Right atrium auricular region (tissue), 2 donors: ENCODE measurements at regions not wholly inside any gene's neighbourhood (a gene's known extent, or its start where the extent isn't known, plus 50 kb on each side); places are given as distances from the start of the nearest gene placed in this dataset.
"Not testable (repeated sequence)": the region's sequence is repeated elsewhere in the genome, so short reads cannot be mapped to it uniquely, and the experiment has no call there.

Experiments used
- DNase-seq: peaks from one replicate; pipeline ENCODE4 v3.0.0-alpha.2; 2019; ENCODE audit warnings: low spot score
- H3K27ac ChIP-seq, 2 donors: fragments of 200-600 bp; sonication (generic); 1 replicate in 1 of 2; 2 replicates in 1 of 2; pipeline ENCODE4 v1.5.1; 2016 to 2019
- H3K27me3 ChIP-seq, 2 donors: fragments of 200-600 bp; sonication (generic); one replicate each; pipeline versions ENCODE4 v1.5.1 to v1.6.0; 2017 to 2019
- H3K36me3 ChIP-seq: fragments of 200-600 bp; sonication (generic); one replicate; pipeline ENCODE4 v1.5.1; 2016
- H3K4me1 ChIP-seq, 2 donors: fragments of 200-600 bp; sonication (generic); one replicate each; pipeline versions ENCODE4 v1.5.1 to v1.6.0; 2017 to 2019
- H3K4me3 ChIP-seq, 2 donors: fragments of 200-600 bp; sonication (generic); 1 replicate in 1 of 2; 2 replicates in 1 of 2; pipeline ENCODE4 v1.5.1; 2017 to 2019; ENCODE audit warnings: mild to moderate bottlenecking in 1 of 2, moderate library complexity in 1 of 2
- H3K9me3 ChIP-seq, 2 donors: fragments of 200-600 bp; sonication (generic); one replicate each; pipeline ENCODE4 v1.5.1; 2019
- TF ChIP-seq, protein P1 (sequence below), 2 donors: fragments of 200-600 bp; sonication (generic); IDR thresholded peaks; one replicate each; pipeline ENCODE4 v1.5.1; 2019; ENCODE audit warnings: antibody characterized with exemption in 2 of 2

DNA sequence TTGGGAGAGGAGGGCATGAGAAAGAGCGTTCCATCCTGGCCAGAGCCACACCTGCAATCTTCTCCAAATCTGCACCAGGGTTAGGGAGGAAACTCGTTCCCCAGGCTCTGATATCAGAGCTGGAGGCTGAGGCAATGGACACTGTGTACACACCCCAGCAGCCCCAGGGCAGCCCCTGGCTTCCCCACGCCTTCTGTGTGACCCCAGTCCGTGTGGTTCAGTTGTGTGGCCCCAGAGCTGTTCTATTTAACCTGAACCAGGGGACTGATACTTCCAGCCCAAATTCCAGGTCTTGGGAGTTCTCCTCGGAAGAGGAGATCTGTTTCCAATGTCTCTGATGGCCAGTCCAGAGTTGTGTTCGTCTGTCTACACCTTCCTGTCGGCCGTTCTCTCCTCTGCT is 242.6 kb upstream of the EXOC2 start:
- TF ChIP-seq, protein P1, sequence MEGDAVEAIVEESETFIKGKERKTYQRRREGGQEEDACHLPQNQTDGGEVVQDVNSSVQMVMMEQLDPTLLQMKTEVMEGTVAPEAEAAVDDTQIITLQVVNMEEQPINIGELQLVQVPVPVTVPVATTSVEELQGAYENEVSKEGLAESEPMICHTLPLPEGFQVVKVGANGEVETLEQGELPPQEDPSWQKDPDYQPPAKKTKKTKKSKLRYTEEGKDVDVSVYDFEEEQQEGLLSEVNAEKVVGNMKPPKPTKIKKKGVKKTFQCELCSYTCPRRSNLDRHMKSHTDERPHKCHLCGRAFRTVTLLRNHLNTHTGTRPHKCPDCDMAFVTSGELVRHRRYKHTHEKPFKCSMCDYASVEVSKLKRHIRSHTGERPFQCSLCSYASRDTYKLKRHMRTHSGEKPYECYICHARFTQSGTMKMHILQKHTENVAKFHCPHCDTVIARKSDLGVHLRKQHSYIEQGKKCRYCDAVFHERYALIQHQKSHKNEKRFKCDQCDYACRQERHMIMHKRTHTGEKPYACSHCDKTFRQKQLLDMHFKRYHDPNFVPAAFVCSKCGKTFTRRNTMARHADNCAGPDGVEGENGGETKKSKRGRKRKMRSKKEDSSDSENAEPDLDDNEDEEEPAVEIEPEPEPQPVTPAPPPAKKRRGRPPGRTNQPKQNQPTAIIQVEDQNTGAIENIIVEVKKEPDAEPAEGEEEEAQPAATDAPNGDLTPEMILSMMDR (IDR thresholded peaks at IDR 0.05), result no peak
- H3K27ac ChIP-seq, result no peak overlapping the region
- no peaks in the 10 kb centered on the region for H3K4me1 ChIP-seq
- DNase-seq, result no peak
- H3K36me3 ChIP-seq, result no peaks in the 10 kb centered on the region
- no peak overlapping the region for H3K4me3 ChIP-seq
- H3K27me3 ChIP-seq, result no peaks in the 10 kb centered on the region
- H3K9me3 ChIP-seq, result no peaks in the 10 kb centered on the region

DNA sequence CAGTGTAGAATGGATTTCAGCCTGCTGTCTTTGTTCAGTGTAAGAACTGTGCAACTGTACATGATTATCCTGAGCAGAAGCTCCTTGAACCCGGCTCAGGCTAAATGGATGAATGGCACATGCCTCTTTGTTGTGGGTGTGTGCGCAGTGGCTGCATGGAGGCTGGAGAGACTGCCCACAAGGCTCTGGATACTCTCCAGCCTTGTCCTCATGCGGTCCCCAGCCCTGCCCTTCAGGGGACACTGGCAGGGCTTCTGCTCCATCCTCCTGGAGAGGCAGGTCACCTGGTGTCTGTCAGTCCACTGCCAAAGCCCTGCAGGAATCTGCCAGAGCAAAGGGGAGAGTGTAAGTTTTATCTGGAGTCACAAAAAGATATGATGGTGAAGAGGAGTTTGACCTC is 241.7 kb upstream of the EXOC2 start:
- no peaks in the 10 kb centered on the region for H3K4me1 ChIP-seq
- no peaks in the 10 kb centered on the region for H3K27me3 ChIP-seq
- no peaks in the 10 kb centered on the region for H3K36me3 ChIP-seq
- no peak overlapping the region for H3K4me3 ChIP-seq
- TF ChIP-seq, protein P1 (IDR thresholded peaks at IDR 0.05), result no peak
- no peak for DNase-seq
- H3K9me3 ChIP-seq, result no peaks in the 10 kb centered on the region
- H3K27ac ChIP-seq, result no peak overlapping the region

DNA sequence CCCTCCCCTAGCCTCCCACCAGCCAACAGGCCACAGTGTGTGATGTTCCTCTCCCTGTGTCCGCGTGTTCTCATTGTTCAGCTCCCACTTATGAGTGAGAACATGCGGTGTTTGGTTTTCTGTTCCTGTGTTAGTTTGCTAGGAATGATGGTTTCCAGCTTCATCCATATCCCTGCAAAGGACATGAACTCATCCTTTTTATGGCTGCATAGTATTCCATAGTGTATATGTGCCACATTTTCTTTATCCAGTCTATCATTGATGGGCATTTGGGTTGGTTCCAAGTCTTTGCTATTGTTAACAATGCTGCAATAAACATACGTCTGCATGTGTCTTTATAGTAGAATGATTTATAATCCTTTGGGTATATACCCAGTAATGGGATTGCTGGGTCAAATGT is 239.0 kb upstream of the EXOC2 start:
- not testable (repeated sequence) for H3K36me3 ChIP-seq, H3K4me1 ChIP-seq, DNase-seq, H3K27ac ChIP-seq, H3K9me3 ChIP-seq, H3K27me3 ChIP-seq, H3K4me3 ChIP-seq

DNA sequence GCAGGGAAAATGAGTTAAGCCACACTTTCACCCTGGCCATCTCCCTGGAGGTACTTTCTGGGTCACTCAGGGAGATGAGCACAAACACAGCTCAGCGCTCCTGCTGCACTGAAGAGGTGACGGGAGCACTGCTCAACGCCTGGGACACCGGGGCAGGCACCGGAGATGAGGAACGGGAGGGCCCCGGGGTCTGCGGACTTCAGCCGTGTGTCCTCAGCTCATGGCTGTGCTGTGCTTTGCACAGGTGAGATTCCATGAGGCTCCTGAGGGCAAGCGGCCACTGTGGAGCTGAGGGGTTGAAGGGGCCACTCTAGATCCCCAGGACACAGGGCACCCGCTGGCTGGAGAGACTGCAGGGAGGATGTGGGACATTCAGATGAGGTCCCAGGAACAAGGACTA is 234.2 kb upstream of the EXOC2 start:
- TF ChIP-seq, protein P1 (IDR thresholded peaks at IDR 0.05), result no peak
- no peaks in the 10 kb centered on the region for H3K27me3 ChIP-seq

DNA sequence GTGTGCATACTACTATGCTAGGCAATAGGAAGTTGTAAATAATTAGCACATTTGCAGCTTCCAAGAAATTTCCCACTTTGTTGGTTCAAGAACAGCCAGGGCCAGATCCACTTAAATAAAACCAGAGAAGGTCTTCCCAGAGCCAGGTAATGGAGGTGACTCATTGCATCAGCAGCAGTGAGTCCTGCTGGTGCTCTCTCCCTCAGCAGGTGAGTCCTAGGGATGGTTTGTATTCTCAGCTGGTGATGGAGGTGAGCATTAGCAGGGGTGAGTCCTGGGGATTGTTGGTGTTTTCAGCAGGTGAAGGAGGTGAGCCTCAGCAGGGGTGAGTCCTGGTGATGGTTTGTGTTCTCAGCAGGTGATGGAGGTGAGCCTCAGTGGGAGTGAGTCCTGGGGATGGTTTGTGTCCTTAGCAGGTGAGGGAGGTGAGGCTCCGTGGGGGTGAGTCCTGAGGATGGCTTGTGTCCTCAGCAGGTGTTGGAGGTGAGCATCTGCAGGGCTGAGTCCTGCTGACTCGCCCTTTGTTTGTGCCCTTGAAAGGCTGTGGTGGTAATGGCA is 232.8 kb upstream of the EXOC2 start:
- peaks cover 0 to 5% of the 10 kb centered on the region in 2 donors for H3K9me3 ChIP-seq
- H3K27ac ChIP-seq, result no peak overlapping the region
- H3K4me3 ChIP-seq, result no peak overlapping the region
- H3K36me3 ChIP-seq, result no peaks in the 10 kb centered on the region
- TF ChIP-seq, protein P1 (IDR thresholded peaks at IDR 0.05), result no peak
- H3K27me3 ChIP-seq, result no peaks in the 10 kb centered on the region
- no peaks in the 10 kb centered on the region for H3K4me1 ChIP-seq
- no peak for DNase-seq

More for the DNA sequence above, 234.2 kb upstream of the EXOC2 start:
- DNase-seq, result no peak
- no peak overlapping the region for H3K27ac ChIP-seq
- H3K4me3 ChIP-seq, result no peak overlapping the region
- H3K9me3 ChIP-seq, result no peaks in the 10 kb centered on the region
- no peaks in the 10 kb centered on the region for H3K4me1 ChIP-seq
- no peaks in the 10 kb centered on the region for H3K36me3 ChIP-seq

DNA sequence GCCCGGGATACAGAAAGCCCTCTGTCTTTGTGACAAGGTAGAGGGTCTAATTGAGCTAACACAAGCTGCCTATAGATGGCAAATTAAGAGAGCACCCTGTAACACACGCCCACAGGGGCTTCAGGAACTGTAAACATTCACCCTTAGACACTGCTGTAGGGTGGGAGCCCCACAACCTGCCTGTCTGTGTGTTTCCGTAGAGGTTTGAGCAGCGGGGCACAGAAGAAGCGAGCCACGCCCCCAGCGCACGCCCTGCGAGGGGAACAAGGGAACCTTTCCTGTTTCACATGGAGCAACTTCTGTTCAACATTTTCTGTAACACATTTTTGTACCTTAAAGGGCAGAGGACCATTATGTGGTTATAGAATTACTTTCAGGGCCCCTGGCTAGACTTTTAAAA is 231.7 kb upstream of the EXOC2 start:
- no peaks in the 10 kb centered on the region for H3K36me3 ChIP-seq
- TF ChIP-seq, protein P1 (IDR thresholded peaks at IDR 0.05), result no peak
- H3K4me3 ChIP-seq, result no peak overlapping the region
- no peak overlapping the region for H3K27ac ChIP-seq
- H3K27me3 ChIP-seq, result no peaks in the 10 kb centered on the region
- H3K4me1 ChIP-seq, result no peaks in the 10 kb centered on the region
- H3K9me3 ChIP-seq, result peaks cover 0 to 15% of the 10 kb centered on the region in 2 donors
- DNase-seq, result no peak
